Astrocyte of the cerebellum (primary cell): ENCODE measurements at regions not wholly inside any gene's neighbourhood (a gene's known extent, or its start where the extent isn't known, plus 50 kb on each side); places are given as distances from the start of the nearest gene placed in this dataset.

Source experiments
- DNase-seq: peaks from one replicate; pipeline ENCODE4 v3.0.0-alpha.2; 2011; ENCODE audit warnings: low read depth
- H3K4me3 ChIP-seq: 2 replicates; pipeline ENCODE4 v1.5.1; 2011; ENCODE audit warnings: mild to moderate bottlenecking, low read depth, low read length, moderate library complexity
- CTCF ChIP-seq: IDR thresholded peaks from 2 replicates; pipeline ENCODE4 v1.5.1; 2012; ENCODE audit warnings: low read length, low read depth, moderate library complexity, mild to moderate bottlenecking; ENCODE audit errors: missing control alignments
- in situ Hi-C: cut with HindIII; loops from 2 replicates; pipeline ENCODE4 v1.10.0; 2017; ENCODE audit warnings: low sequenced_read_pairs

GRCh38 chr12:58090685-58091084, 149.3 kb downstream of the ATP23 start:
- in situ Hi-C loops: no loop called here

GRCh38 chr12:58095002-58095401, 153.6 kb downstream of the ATP23 start:
- no peak for DNase-seq

More at GRCh38 chr12:58090685-58091084, 149.3 kb downstream of the ATP23 start:
- no peak for DNase-seq
- no peak overlapping the region for H3K4me3 ChIP-seq
- TF ChIP-seq CTCF: no peak

GRCh38 chr12:58097741-58098140, 156.4 kb downstream of the ATP23 start:
- in situ Hi-C loops: no loop called here
- DNase-seq: no peak
- no peak overlapping the region for H3K4me3 ChIP-seq
- no peak for TF ChIP-seq CTCF

More at GRCh38 chr12:58095002-58095401, 153.6 kb downstream of the ATP23 start:
- in situ Hi-C loops: no loop called here
- no peak overlapping the region for H3K4me3 ChIP-seq
- TF ChIP-seq CTCF: no peak

- H3K4me3 ChIP-seq: no peak overlapping the region
- no peak for DNase-seq
- in situ Hi-C loops: no loop called here
- no peak for TF ChIP-seq CTCF
Measured at GRCh38 chr12:58099476-58099875, 158.1 kb downstream of the ATP23 start.

GRCh38 chr12:58104351-58104755, 163.0 kb downstream of the ATP23 start:
- DNase-seq: no peak
- TF ChIP-seq CTCF: no peak
- in situ Hi-C loops: no loop called here
- no peak overlapping the region for H3K4me3 ChIP-seq

- in situ Hi-C loops: no loop called here
- TF ChIP-seq CTCF: peak; percentile 36
- DNase-seq: no peak
- H3K4me3 ChIP-seq: no peak overlapping the region
Measured at GRCh38 chr12:58105225-58106119, 164.1 kb downstream of the ATP23 start.
